Fibroblast of pulmonary artery (primary cell): ENCODE measurements at regions not wholly inside any gene's neighbourhood (a gene's known extent, or its start where the extent isn't known, plus 50 kb on each side); places are given as distances from the start of the nearest gene placed in this dataset.
A peak's percentile ranks its signal among the peaks of the same experiment; 100 is the strongest.
"Not testable (repeated sequence)": the region's sequence is repeated elsewhere in the genome, so short reads cannot be mapped to it uniquely, and the experiment has no call there.

Experiments used
- DNase-seq: peaks from one replicate; pipeline ENCODE4 v3.0.0-alpha.2; 2010; ENCODE audit warnings: low read depth
- H3K4me3 ChIP-seq: replicated peaks from 2 replicates; pipeline ENCODE4 v1.5.1; 2011; ENCODE audit warnings: low read depth, mild to moderate bottlenecking, control low read depth, low read length, moderate library complexity
- CTCF ChIP-seq: IDR thresholded peaks from 2 replicates; pipeline ENCODE4 v1.5.1; 2011; ENCODE audit warnings: mild to moderate bottlenecking, control low read depth, low read length, inconsistent platforms; ENCODE audit errors: missing control alignments

GRCh38 chr2:87683451-87683850, 64.4 kb upstream of the PLGLB2 start:
- peak; percentile 56 for DNase-seq
- TF ChIP-seq CTCF: peak; percentile 3
- not testable (repeated sequence) for H3K4me3 ChIP-seq

GRCh38 chr2:87683961-87684360, 63.9 kb upstream of the PLGLB2 start:
- DNase-seq, H3K4me3 ChIP-seq: not testable (repeated sequence)

GRCh38 chr2:87685558-87685957, 62.3 kb upstream of the PLGLB2 start:
- DNase-seq, H3K4me3 ChIP-seq: not testable (repeated sequence)

- not testable (repeated sequence) for H3K4me3 ChIP-seq
Measured at GRCh38 chr2:87686873-87687549, 60.9 kb upstream of the PLGLB2 start.

GRCh38 chr2:87687550-87688270, 60.2 kb upstream of the PLGLB2 start:
- not testable (repeated sequence) for DNase-seq, H3K4me3 ChIP-seq

More at GRCh38 chr2:87686873-87687549, 60.9 kb upstream of the PLGLB2 start:
- not testable (repeated sequence) for DNase-seq

- not testable (repeated sequence) for DNase-seq, H3K4me3 ChIP-seq
Measured at GRCh38 chr2:87691899-87692592, 55.8 kb upstream of the PLGLB2 start.

GRCh38 chr2:87692914-87693313, 55.0 kb upstream of the PLGLB2 start:
- not testable (repeated sequence) for H3K4me3 ChIP-seq, DNase-seq

GRCh38 chr2:87693882-87694281, 54.0 kb upstream of the PLGLB2 start:
- not testable (repeated sequence) for H3K4me3 ChIP-seq, DNase-seq

- DNase-seq: peak; percentile 0
- H3K4me3 ChIP-seq: not testable (repeated sequence)
Measured at GRCh38 chr2:87695596-87696323, 52.1 kb upstream of the PLGLB2 start.
